HepG2 (cell line): ENCODE measurements at regions not wholly inside any gene's neighbourhood (a gene's known extent, or its start where the extent isn't known, plus 50 kb on each side); places are given as distances from the start of the nearest gene placed in this dataset.

Experiments used
- CBX2 ChIP-seq, 2 experiments: fragments of 200-600 bp in 1 of 2; sonication (generic); formaldehyde crosslinking in 1 of 2; IDR thresholded peaks; 2 replicates each; pipeline versions ENCODE4 v1.7.0 to v1.8.1; 2018 to 2022; ENCODE audit warnings: low read depth in 2 of 2, low read length in 1 of 2, mild to moderate bottlenecking in 1 of 2, missing genetic modification reagents in 1 of 2
- FOSL1 ChIP-seq: sonication (generic); formaldehyde crosslinking; IDR thresholded peaks from 2 replicates; pipeline ENCODE4 v1.9.0; 2021; ENCODE audit warnings: missing genetic modification reagents, borderline replicate concordance
- GABPA ChIP-seq, 2 experiments: IDR thresholded peaks; 2 replicates each; pipeline ENCODE4 v1.6.1; 2011 to 2016; ENCODE audit warnings: low read depth in 2 of 2, low read length in 1 of 2, missing biosample characterization in 1 of 2, missing genetic modification characterization in 1 of 2
- REST ChIP-seq, 2 experiments: IDR thresholded peaks; 2 replicates each; pipeline ENCODE4 v1.6.1; 2011 to 2012; ENCODE audit warnings: low read length in 2 of 2, borderline replicate concordance in 1 of 2, low read depth in 1 of 2, mild to moderate bottlenecking in 1 of 2, moderate library complexity in 1 of 2
- TF ChIP-seq, protein P1 (sequence below): sonication (generic); formaldehyde crosslinking; IDR thresholded peaks from 2 replicates; pipeline ENCODE4 v1.4.0; 2020; ENCODE audit warnings: missing genetic modification reagents

DNA sequence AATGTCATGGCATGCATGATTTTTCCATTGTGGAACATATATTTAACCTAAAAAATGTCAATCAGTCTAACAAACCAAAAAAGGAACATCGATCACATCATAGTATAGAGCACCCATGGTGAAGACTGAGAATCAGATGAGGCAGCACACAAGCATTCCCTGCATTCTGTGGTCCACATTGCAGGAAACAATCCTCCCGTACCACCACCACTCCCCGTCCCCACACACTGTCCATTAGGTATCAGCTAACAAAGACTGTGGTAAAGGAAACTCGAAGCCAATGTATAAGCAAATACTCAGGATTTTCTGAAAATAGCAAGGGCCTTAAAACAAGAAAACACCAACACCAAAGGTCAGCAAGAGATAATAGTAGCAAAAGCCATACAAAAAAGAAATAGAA, 1104.4 kb upstream of the SEMA6A start:
- TF ChIP-seq CBX2 (IDR thresholded peaks at IDR 0.05; ENCODE audit: low read depth, low read length) (no peak), CBX2 (CRISPR knock-in tag; IDR thresholded peaks at IDR 0.05; ENCODE audit: low read depth) (no peak), REST (IDR thresholded peaks at IDR 0.05; ENCODE audit: borderline replicate concordance in 1 of 2, low read depth in 1 of 2, low read length in 2 of 2) (no peak), FOSL1 (CRISPR knock-in tag) (no peak), GABPA (IDR thresholded peaks at IDR 0.05; ENCODE audit: low read depth, low read length) (no peak), GABPA (CRISPR knock-in tag; IDR thresholded peaks at IDR 0.05; ENCODE audit: low read depth) (no peak)
- TF ChIP-seq, protein P1, sequence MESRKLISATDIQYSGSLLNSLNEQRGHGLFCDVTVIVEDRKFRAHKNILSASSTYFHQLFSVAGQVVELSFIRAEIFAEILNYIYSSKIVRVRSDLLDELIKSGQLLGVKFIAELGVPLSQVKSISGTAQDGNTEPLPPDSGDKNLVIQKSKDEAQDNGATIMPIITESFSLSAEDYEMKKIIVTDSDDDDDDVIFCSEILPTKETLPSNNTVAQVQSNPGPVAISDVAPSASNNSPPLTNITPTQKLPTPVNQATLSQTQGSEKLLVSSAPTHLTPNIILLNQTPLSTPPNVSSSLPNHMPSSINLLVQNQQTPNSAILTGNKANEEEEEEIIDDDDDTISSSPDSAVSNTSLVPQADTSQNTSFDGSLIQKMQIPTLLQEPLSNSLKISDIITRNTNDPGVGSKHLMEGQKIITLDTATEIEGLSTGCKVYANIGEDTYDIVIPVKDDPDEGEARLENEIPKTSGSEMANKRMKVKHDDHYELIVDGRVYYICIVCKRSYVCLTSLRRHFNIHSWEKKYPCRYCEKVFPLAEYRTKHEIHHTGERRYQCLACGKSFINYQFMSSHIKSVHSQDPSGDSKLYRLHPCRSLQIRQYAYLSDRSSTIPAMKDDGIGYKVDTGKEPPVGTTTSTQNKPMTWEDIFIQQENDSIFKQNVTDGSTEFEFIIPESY = no peak
